Heart left ventricle (tissue), 16 donors: ENCODE measurements at regions not wholly inside any gene's neighbourhood (a gene's known extent, or its start where the extent isn't known, plus 50 kb on each side); places are given as distances from the start of the nearest gene placed in this dataset.
A peak's percentile ranks its signal among the peaks of the same experiment; 100 is the strongest.

Experiments used
- ATAC-seq, 4 donors: fragments of 200-7000 bp; cut with Tn5 transposase; one replicate each; pipeline ENCODE4 v1.9.1; 2020 to 2022; ENCODE audit warnings: moderate library complexity in 4 of 4, mild to moderate bottlenecking in 3 of 4, moderate number of reproducible peaks in 1 of 4
- DNase-seq, 5 donors: peaks; one replicate each; pipeline ENCODE4 v3.0.0-alpha.2; 2020
- H3K27ac ChIP-seq, 12 donors: fragments of 200-600 bp; sonication (generic) in 4 of 12; one replicate each; pipeline versions ENCODE4 v1.5.0 to v1.8.0; 2016 to 2022; ENCODE audit warnings: mild to moderate bottlenecking in 2 of 12
- H3K27me3 ChIP-seq, 9 donors: fragments of 200-600 bp; sonication (generic) in 2 of 9; one replicate each; pipeline versions ENCODE4 v1.5.1 to v1.8.0; 2016 to 2022; ENCODE audit warnings: mild to moderate bottlenecking in 3 of 9
- H3K36me3 ChIP-seq, 9 donors: fragments of 200-600 bp; sonication (generic) in 2 of 9; one replicate each; pipeline versions ENCODE4 v1.5.0 to v1.8.0; 2018 to 2022; ENCODE audit warnings: mild to moderate bottlenecking in 2 of 9
- H3K4me1 ChIP-seq, 12 donors: fragments of 200-600 bp; sonication (generic) in 4 of 12; one replicate each; pipeline versions ENCODE4 v1.5.0 to v1.8.0; 2016 to 2022; ENCODE audit warnings: mild to moderate bottlenecking in 3 of 12
- H3K4me3 ChIP-seq, 12 donors: fragments of 200-600 bp; sonication (generic) in 4 of 12; one replicate each; pipeline versions ENCODE4 v1.5.0 to v1.8.0; 2017 to 2022; ENCODE audit warnings: mild to moderate bottlenecking in 9 of 12, moderate library complexity in 4 of 12
- H3K9me3 ChIP-seq, 12 donors: fragments of 200-600 bp; sonication (generic) in 4 of 12; one replicate each; pipeline versions ENCODE4 v1.5.0 to v1.8.0; 2016 to 2022; ENCODE audit warnings: mild to moderate bottlenecking in 1 of 12
- POLR2A ChIP-seq, 2 donors: fragments of 450-650 bp; IDR thresholded peaks; one replicate each; pipeline ENCODE4 v1.6.1; 2017; ENCODE audit warnings: antibody characterized with exemption in 2 of 2, mild to moderate bottlenecking in 2 of 2, moderate library complexity in 2 of 2
- WGBS, 4 donors: extraction: QIAGEN DNeasy Blood & Tissue Kit in 2 of 4; methylation state at CpG; one replicate each; pipeline versions ENCODE4 v1.1.5 to v1.1.7; 2013 to 2018; 5-methylcytosine and 5-hydroxymethylcytosine counted together
- intact Hi-C, 10 donors: fragments of 100-400 bp; cut with DNase I; formaldehyde crosslinking; loops; one replicate each; pipeline versions ENCODE4 v1.11.1 to v1.14.2; 2022
- TF ChIP-seq, protein P1 (sequence below), 12 donors: fragments of 200-600 bp; sonication (generic) in 4 of 12; IDR thresholded peaks; one replicate each; pipeline versions ENCODE4 v1.5.0 to v1.8.0; 2018 to 2022; ENCODE audit warnings: antibody characterized with exemption in 12 of 12, mild to moderate bottlenecking in 5 of 12
- donor health status: ischemic (EF 13 %, LVEDD 7.1; RV severe dilation, severe dysfunction).
- donor health status: healthy with polysubstance abuse.
- donor health status: DM: no; HTN: yes; CAD: no.
- donor health status: DM: no; HTN: no; CAD: no.
- donor health status: ischemic (EF 25% LVEDD 6.9; RV normal size, moderate dysfunction).
- donor health status: ischemic (EF 25% LVEDD 5.7; RV mildly dilated, moderate dysfunction).
- donor health status: healthy.
- donor health status: DM: yes; HTN: yes; CAD: no.
- donor health status: ischemic (EF 35%, LVEDD 5.7; RV mildly dilated, moderate dysfunction).
- donor health status: nonischemic (EF 11% LVEDD 7.7; RV severe dilation, severe dysfunction).
- donor health status: DM: yes; HTN: yes; CAD: no.
- donor health status: PGD.
- donor health status: ischemic (EF 29% LVEDD 5.4; RV normal size, mild dysfunction).
- donor health status: nonischemic (EF 23%, LVEDD 6.1; RV moderate dilation, normal function).

DNA sequence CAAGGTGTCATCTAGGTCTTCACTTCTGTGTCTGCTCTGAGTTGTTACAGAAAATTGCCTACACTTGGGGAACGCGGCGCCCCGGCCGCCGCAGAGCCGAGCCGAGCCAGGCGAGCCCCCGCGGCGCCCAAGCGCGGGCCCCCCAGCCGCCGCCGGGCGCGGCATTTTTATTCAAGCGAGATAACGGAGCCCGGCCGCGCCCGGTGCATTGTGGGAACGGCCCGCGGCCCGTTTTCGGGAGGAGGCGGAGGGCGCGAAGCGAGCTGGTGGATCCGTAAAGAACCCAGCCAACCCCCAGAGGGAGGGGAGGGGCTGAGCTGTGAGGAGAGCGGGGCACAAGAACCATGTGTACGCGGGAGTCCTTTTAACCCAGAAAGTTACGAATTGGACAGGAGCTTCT is 191.8 kb downstream of the FTCDNL1 start:
- WGBS, 4 donors: 1 to 2% (median 2%) methylated on average over 32 to 39 of the region's 39 CpGs

DNA sequence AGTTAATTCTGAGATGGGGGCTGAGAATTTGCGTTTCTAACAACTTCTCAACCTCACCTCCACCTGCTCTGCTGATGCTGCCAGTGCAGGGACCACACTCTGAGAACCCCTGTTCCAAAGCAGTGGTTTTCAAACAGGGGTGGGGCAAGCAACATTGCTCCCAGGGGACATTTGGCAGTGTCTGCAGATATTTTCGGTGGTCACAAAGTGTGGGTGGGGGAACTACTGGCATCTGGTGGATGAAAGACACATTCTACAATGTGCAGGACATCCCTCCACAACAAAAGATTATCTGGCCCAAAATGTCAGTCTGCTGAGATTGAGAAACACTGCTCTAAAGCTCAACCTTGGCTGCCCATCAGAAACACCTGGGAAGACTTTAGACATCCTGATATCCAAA is 188.7 kb upstream of the SATB2 start:
- TF ChIP-seq, protein P1, sequence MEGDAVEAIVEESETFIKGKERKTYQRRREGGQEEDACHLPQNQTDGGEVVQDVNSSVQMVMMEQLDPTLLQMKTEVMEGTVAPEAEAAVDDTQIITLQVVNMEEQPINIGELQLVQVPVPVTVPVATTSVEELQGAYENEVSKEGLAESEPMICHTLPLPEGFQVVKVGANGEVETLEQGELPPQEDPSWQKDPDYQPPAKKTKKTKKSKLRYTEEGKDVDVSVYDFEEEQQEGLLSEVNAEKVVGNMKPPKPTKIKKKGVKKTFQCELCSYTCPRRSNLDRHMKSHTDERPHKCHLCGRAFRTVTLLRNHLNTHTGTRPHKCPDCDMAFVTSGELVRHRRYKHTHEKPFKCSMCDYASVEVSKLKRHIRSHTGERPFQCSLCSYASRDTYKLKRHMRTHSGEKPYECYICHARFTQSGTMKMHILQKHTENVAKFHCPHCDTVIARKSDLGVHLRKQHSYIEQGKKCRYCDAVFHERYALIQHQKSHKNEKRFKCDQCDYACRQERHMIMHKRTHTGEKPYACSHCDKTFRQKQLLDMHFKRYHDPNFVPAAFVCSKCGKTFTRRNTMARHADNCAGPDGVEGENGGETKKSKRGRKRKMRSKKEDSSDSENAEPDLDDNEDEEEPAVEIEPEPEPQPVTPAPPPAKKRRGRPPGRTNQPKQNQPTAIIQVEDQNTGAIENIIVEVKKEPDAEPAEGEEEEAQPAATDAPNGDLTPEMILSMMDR (IDR thresholded peaks at IDR 0.05): no peak
- TF ChIP-seq POLR2A (IDR thresholded peaks at IDR 0.05): no peak
- intact Hi-C loops: loop anchor here in 1 of 10 donors (10.0 kb wide), 1 partner anchor 582 kb away; no protein-coding TSS in a partner anchor

More for the DNA sequence above, 191.8 kb downstream of the FTCDNL1 start:
- H3K27ac ChIP-seq: no peak overlapping the region
- TF ChIP-seq, protein P1 (IDR thresholded peaks at IDR 0.05): no peak
- TF ChIP-seq POLR2A (IDR thresholded peaks at IDR 0.05): no peak
- no peaks in the 10 kb centered on the region for H3K36me3 ChIP-seq
- intact Hi-C loops: no loop called here
- peaks cover 0 to 35% (median 7%) of the 10 kb centered on the region in 12 donors for H3K9me3 ChIP-seq
- ATAC-seq: peak in 3 of 4 donors; percentile 62 to 75 (median 63)
- no peaks in the 10 kb centered on the region for H3K27me3 ChIP-seq
- peak; percentile 25 to 74 (median 45) for DNase-seq
- peaks cover 0 to 5% (median 0%) of the 10 kb centered on the region in 12 donors for H3K4me1 ChIP-seq
- H3K4me3 ChIP-seq: peak overlapping the region in 10 of 12 donors; percentile 8 to 50 (median 28)

DNA sequence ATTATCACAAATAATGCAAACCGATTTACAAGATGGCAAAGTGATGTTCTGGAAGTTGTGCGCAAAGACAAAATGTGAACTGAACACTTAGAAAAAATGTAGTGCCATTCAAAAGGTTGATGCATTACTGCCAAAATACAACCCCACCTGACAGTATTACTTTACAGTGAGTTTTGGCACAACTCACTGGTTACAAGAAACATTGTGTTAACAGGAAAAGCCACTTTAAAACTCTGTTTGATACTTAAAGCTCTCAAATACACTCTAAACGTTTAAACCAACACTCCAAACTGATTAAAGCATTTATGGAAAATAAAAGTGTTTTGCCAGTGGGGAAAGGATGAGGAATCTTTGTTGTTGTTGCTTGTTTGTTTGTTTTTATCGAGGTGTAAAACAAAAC is 173.4 kb upstream of the SATB2 start:
- H3K27ac ChIP-seq: no peak overlapping the region
- DNase-seq (no peak), ATAC-seq (no peak)
- no peaks in the 10 kb centered on the region for H3K36me3 ChIP-seq
- H3K27me3 ChIP-seq: no peaks in the 10 kb centered on the region
- no peaks in the 10 kb centered on the region for H3K4me1 ChIP-seq
- no peak overlapping the region for H3K4me3 ChIP-seq
- TF ChIP-seq, protein P1 (IDR thresholded peaks at IDR 0.05): no peak
- TF ChIP-seq POLR2A (IDR thresholded peaks at IDR 0.05): no peak
- 68 to 74% (median 72%) methylated on average over 4 of the region's 4 CpGs for WGBS, 4 donors
- intact Hi-C loops: loop anchor here in 1 of 10 donors (1.0 kb wide), 1 partner anchor 12 kb away; no protein-coding TSS in a partner anchor
- H3K9me3 ChIP-seq: no peaks in the 10 kb centered on the region

More for the DNA sequence above, 188.7 kb upstream of the SATB2 start:
- WGBS, 4 donors: 36 to 71% (median 58%) methylated on average over 2 of the region's 2 CpGs
- Histone ChIP-seq H3K36me3 (no peaks in the 10 kb centered on the region), H3K4me1 (no peaks in the 10 kb centered on the region), H3K27ac (no peak overlapping the region), H3K4me3 (no peak overlapping the region), H3K9me3 (peaks cover 0 to 4% (median 0%) of the 10 kb centered on the region in 12 donors), H3K27me3 (no peaks in the 10 kb centered on the region)
- ATAC-seq: no peak
- no peak for DNase-seq

DNA sequence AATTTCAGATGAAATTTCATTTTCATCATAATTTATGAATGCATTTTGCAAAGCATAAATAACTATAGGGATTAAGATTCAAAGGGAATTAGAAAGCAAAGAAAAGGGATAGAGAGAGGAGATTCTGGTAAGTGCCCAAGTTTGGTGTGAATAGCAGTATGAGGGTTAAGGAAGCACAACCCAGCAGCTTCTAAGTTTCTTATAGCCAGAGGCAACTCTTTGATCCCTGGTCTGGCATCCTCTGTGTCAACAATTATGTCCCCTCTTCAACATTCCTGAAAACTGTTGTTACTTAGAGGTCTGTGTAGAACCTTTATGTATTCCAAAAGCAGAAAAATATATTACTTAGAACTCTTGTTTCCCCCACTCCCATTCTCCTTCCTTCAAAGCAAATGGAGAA is 171.6 kb upstream of the SATB2 start:
- Histone ChIP-seq H3K4me1 (no peaks in the 10 kb centered on the region), H3K36me3 (no peaks in the 10 kb centered on the region), H3K27me3 (peaks cover 0 to 4% (median 0%) of the 10 kb centered on the region in 9 donors), H3K9me3 (no peaks in the 10 kb centered on the region), H3K4me3 (no peak overlapping the region), H3K27ac (no peak overlapping the region)
- intact Hi-C loops: no loop called here
- TF ChIP-seq POLR2A (IDR thresholded peaks at IDR 0.05): no peak
- TF ChIP-seq, protein P1 (IDR thresholded peaks at IDR 0.05): no peak
- DNase-seq: no peak
- ATAC-seq: no peak
